Muscle of back (tissue), 3 donors: ENCODE measurements at regions not wholly inside any gene's neighbourhood (a gene's known extent, or its start where the extent isn't known, plus 50 kb on each side); places are given as distances from the start of the nearest gene placed in this dataset.
"Not testable (repeated sequence)": the region's sequence is repeated elsewhere in the genome, so short reads cannot be mapped to it uniquely, and the experiment has no call there.

Experiments
- DNase-seq, 3 donors: peaks; one replicate each; pipeline versions ENCODE4 v3.0.0 to v3.0.0-alpha.2; 2013

DNA sequence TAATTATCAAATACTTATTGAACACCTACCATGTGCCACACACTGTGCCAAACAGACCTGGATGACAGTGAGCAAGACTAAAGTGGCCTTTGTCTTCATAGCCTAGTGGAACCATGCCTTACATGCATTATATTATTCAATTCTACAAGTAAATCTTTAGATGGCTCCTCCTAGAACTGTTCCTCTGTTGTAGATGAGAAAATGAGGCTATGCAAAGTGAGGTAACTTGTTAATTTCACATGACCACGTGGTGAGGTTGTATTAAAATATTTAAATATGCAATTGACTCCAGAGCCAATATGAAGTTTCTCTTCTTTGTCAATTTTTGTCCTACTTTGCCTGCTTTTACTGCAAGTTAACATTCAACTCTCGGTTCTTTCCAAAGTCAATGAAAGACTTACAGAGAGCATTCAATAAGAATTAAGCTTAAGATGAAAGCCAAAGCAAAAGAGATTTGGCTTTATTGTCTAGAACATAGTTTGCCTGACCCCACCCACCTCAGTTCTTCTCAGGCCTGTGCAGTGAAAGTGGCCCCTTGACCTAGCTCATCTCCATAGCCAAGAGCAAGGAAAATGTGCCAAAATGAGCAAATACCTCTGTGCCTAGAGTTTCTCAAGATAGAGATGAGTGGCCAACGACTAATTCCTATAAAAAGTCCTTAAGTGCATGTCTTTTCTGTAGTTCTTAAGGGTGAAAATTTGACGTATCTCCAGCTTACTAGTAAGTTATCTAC is 263.2 kb upstream of the NFIA start:
- DNase-seq: no peak

DNA sequence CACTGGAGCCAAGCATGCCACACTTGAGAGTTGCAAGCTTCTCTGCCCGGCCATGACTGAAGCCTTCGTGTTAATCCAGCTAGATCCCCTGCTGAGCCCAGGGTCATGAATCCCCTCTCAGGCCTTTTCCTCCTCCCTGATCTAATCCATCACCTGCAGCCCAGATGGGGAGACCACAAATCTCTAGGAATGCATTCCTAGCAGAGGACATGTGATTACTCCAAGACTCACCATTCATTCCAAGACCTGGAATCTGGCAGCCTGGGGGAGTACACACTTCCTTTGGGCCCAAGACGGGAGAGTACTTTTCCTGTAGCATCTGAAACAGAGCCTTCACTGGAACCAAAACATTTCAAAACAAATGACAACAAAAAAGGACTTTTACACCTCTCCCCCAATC is 269.3 kb upstream of the NFIA start:
- DNase-seq: peak in 2 of 3 donors; percentile 28 to 44

DNA sequence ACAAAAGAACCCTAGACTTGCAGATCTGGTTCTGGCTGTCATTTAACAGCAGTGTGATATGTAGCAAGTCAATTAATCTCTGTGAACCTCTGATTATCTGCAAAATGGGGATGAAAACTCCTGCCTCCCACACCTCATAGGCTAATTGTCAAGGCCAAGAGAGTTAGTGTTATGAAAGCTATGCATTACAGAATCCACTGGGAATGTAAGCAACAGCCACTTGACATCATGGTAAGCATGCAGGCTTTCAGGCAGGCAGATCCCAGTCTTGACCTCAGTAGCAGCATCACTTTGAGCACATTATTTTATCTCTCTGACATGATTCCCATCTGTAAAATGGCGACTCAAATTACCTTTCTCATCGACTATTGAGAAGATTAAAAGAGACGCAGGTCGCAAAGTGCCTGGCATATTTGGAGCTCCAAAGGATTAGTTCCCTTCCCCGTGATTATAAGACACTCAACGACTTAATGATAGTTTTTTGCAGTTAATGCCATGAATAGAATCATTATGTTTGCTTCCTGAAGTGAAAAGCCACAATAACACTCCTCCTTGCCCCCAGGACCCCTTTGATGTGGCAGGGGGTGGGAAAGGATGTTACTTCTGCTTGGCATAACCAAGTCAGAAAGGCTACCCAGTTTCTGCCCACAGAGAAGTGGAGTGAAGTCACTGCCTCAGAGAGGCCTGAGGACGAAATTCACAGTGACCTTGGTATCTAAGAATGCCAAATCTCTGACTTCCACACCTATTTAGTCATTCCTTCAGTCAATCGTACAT is 273.0 kb upstream of the NFIA start:
- DNase-seq: no peak

DNA sequence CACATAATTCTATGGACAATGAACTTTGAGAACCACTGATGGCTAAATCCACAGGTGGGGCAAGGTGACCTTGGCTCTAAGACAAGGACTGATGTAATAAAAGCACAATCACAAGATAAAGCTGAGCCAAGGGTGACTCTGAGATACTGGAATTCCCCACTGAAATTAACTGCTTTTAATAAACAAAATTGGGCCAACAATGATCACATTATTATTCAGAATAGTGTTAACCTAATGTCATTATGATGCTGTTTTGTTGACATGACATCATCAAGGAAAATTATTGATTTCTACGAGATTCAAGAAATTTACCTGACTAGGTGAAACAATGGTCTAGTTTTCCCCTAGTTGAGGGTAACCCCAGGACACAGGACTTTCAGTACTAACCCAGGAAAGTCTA is 273.7 kb upstream of the NFIA start:
- DNase-seq: no peak

DNA sequence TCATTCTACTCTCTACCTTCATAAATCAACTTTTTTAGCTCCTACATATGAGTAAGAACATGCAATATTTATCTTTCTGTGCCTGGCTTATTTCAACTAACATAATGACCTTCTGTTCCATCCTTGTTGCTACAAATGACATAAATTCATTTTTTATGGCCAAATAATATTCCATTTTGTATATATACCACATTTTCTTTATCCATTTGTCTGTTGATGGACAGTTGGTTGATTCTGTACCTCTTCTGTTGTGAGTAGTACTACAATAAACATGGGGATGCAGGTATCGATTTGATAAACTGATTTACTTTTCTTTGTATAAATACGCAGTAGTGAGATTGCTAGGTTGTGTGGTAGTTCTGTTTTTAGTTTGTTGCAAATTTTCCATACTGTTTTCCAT is 279.5 kb upstream of the NFIA start:
- no peak for DNase-seq

DNA sequence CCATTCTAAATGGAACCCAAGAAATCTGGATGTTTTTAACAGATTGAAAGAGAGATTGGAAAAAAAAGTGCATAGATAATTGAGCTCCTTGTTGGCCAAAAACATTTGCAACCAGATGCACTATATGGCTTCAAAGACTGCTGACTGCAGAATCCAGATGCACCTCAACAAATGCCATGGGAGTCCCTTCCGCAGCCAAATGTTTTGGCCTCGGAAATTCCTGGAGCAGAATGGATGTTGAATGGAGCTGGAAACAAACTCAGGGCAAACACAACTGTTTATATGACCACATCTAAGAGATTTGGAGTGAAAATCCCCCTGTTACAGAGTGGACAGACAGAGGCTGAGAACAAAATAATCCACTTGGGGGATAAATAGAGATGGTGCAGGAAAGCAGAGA is 285.0 kb upstream of the NFIA start:
- peak; percentile 64 to 93 (median 80) for DNase-seq

DNA sequence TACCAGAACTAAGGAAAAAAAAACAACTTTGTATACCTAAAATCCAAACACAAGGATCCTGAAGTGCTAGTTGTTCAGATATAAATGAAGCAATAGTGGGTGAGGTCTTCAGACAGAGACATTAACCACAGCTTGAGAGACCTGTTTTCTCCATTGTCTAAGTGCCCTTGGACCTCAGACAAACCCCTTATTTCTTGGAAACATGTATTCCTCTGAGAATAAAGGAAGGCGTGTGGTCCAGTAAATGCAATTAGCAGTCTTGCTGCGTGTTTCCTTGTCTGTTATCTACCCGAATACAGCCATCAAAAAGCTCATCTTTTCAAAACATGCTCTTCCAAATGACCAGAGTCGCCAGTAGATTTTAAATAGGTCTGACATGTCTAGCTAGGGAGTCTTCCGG is 291.1 kb upstream of the NFIA start:
- DNase-seq: peak in 1 of 3 donors; percentile 22

DNA sequence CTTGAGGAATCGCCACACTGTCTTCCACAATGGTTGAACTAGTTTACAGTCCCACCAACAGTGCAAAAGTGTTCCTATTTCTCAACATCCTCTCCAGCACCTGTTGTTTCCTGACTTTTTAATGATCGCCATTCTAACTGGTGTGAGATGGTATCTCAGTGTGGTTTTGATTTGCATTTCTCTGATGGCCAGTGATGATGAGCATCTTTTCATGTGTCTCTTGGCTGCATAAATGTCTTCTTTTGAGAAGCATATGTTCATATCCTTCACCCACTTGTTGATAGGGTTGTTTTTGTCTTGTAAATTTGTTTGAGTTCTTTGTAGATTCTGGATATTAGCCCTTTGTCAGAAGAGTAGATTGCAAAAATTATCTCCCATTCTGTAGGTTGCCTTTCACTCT is 309.3 kb upstream of the NFIA start:
- not testable (repeated sequence) for DNase-seq

DNA sequence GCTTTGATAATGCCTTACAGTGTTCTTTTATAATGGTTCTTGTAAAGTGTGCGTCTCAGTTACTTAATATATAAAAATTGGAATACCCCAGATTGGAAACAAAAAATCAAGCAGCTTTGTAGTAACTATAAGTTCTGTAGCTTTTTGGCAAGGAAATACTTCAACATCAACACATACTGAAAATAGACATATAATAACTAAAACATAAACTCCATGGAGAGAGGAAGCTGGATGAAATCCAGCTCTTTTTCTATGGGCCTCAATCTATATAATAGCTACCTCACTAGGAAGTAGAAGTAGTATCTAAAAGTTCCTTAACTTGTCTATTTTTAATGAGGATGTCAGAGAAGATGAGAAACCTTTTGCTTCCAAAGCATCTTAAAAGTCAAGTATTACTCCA is 313.3 kb upstream of the NFIA start:
- peak in 1 of 3 donors; percentile 87 for DNase-seq

DNA sequence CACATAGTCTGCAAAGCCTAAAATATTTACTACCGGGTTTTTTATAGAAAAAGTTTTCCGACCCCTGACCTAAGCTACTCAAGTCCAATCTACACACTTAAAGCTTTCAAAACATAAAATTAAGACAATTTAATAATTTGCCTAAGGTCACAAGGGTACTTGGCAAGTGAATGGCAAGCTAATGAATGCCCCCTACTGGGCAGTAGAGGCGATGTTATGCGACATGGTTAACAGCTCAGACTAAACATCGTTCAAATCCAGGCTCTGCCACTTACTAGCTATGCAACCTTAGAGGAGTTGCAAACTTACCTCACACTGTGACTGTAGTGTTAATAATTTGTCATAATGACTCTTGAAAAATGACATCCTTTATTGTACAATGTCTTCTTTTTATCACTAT is 317.2 kb upstream of the NFIA start:
- no peak for DNase-seq

DNA sequence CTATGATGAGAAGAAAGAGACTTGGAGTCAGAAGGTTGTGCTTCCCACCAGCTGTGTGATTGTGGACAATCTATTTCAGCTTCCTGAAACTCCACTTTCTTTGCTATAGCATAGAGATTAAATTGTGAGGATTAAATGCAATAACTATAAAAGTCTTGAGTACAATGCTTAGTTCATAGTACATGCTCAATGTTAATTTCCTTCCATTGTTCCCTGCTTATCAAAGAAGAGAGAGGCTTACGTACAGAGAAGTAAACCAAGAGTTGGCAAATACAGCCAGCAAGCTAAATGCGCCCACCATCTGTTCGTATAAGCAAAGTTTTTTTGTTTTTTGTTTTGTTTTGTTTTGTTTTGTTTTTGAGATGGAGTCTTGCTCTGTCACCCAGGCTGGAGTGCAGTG is 317.9 kb upstream of the NFIA start:
- DNase-seq: no peak

DNA sequence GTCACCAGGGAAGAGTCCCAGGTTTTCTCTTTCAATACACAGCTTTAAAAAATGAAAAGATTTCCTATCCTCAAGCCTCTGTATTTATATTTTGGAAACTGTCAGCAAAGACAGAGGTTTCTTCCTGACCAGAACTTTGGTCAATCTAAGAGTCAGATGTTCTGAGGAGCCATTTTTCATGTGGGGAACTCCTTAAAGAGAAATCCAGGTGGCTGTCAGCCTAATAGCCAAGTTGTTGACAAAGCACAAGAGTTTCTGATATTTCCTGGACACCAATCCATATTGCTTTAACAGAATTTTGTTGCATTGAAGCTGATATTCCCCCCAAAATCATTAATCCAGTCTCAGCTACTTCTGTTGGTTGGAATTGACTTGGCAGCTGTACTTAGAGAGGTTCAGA is 318.6 kb upstream of the NFIA start:
- DNase-seq: peak; percentile 62 to 92 (median 80)

DNA sequence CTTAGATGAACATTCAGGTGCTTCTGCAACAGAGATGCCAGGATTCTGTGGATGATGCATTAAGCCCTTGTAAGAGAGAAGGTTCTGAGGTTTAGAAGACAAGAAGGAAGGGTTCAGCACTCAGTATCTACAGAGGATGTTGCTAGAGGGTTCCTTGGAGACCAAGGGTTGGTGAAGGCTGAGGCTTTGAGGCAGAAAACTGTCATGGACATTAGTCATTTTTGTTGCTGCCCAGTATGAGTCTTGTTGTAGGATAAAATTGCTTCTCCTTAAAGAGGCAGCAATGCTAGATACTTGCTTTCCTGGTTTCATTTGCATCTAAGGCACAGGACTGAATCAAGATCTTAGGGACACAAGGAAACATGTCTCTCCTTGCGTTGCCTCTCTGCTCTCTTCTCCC is 319.4 kb upstream of the NFIA start:
- no peak for DNase-seq

DNA sequence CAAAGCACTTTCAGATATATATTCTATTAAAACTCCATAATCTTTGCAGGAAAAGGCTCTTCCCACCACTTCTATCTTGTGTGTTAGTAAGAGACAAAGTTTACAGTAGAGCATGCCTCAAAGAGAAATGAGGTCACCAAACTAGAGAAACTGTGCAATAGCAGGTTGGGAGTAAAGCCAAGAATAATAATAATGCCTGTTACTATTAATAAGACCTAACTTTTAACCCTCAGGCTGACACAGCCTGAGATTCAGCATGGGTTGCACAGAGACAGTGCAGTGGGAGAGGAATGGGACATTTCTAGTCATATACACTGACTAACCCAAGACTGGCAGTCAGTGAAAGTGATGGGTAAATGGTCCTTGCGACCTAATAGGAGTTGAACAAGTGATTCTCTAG is 320.2 kb upstream of the NFIA start:
- DNase-seq: peak in 1 of 3 donors; percentile 51

DNA sequence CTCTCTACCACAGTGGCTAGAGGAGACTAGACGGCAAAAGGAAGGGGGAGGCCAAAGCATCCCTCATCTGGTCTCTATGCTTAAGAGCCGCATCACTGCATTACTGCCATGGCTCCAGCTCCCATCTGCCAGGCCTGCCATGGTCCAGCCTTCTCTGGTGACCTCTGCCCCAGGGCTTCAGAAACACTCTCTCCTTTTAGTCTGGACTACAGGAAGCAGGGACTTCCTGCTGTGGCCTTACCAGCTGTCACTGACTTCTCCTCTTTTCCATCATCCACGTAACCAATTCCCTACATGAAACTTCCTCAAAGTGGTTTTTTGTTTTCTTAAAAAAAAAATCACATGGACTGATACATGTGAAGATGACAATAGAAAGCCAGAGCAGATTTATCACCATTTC is 323.1 kb upstream of the NFIA start:
- DNase-seq: no peak

DNA sequence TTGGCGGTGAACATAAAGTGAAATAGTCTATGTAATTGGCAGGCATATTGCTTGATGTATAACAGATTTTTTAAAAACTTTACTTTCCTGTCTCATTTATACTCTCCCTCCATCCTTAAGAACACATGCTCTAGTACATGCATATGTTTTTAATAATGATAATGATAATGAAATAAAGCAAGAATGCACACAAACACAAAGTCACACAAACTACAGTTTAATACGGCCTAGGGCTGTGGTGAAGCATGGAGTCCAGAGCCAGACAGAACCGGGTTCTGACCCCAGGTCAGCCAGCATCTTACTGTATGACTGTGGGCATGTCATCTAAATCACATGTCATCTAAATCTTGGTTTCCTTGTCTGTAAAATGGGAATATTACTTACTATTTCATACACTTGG is 324.9 kb upstream of the NFIA start:
- DNase-seq: no peak

DNA sequence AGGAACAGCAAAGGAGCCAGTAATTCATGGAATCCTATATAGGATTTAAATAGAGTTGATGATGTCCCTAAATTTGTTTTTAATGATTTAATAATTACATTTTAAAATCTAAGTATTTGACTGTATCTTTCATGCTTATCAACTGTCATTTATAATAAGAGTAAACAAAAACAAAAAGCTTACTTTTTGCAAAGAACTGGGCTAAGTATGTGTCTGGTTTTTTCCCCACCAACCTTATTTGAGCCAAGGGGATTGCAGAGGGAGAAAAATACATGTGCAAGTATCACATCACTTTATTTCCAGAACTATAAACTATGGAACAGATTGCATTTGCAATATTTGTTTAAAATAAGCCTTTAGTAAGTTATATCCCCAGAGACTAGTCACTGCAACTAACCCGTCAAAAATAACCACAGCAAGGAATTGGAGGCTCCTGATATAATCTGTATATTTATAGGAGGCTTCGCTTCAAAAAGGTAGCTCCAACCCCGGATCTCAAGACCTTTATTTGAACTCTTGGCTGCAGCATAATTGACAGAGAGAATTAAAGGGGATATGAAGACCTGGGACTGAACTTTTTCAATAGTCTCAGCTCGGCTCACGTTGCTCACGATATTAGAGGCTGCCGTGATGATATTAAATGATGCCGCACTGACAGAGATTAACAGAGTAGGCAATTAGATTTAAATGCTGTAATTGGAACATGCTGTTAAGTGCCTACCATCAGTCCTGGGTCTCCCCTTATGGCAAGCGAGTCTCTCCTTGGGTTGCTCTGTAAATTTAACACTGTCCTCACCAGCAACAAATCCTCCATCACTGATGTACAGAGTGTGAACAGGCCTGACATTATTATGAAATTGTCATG is 329.1 kb upstream of the NFIA start:
- peak in 1 of 3 donors; percentile 79 for DNase-seq

DNA sequence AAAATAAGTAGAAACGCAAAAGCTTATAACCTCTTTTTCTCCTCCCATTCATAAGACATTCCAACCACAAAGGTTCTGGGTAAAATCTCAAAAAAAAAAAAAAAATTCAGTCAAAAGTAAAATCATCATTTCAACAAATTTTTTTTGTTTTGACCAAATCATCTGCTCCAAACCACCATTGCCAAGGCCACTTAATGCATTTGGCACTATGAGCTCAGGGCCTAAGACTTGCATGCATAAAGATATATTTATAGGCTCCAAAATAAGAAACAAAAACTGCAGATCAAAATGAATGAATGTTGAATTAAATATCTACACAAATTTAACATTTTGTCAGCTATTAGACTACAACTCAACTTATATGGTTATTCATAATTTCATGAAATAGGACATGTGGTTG is 331.1 kb upstream of the NFIA start:
- no peak for DNase-seq

DNA sequence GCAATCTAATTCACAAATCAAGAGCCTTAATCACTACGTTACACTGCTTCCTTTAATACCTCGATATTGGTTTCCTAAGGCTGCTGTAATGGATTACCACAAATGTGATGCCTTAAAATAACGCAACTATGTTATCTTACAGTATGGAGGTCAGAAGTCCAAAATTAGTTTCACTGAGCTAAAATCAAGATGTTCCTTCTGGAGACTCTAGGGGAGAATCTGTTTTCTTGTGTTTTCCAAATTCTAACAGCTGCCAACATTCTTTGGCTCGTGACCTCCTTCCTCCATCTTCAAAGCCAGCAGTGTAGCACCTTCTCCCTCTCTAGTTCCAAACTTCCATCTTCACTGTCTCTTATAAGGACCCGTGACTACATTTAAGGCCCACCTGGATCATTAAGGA is 335.0 kb upstream of the NFIA start:
- peak in 2 of 3 donors; percentile 67 to 84 for DNase-seq

DNA sequence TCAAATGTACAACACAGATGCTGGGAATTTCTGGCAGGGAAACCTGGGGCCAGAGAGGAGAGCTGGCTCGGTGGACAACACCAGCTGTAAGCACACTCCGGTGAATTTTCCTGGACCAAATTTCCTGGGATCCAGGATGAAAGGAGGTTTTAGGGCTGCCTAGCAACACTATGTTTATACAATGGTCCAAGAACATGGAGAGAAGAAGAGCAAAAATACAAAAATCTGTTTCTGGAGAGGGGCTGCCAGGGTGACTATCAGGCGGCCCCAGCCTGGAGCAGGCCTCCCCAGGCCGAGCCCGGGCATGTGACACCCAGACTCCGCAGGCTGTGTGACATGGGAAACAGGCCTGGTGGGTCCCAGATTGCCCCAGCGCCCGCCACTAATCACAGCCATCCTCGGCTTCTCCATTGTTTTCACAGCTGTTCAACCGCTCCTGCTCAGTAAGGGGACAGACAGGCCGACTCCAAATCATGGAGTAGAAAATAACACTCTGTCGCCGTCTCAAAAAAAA is 336.0 kb upstream of the NFIA start:
- DNase-seq: peak; percentile 84 to 96 (median 92)

DNA sequence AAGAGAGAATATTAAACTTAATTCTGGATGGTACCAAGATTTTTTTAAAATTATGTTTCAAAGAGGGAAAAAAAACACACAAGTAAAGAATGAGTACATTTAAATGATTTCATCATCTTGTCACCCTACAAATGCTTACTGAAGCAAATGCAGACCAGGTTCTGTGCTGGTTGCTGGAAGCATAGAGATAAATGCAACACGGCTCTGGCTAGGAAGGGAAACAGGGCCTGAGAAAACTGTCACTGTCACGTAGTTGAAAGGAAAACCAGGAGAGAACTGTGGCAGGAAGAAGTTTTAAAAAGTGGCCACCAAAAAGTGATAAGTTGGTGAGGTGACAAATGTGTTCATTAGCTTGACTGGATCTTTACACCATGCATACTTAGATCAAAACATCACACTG is 336.9 kb upstream of the NFIA start:
- DNase-seq: peak in 1 of 3 donors; percentile 59

DNA sequence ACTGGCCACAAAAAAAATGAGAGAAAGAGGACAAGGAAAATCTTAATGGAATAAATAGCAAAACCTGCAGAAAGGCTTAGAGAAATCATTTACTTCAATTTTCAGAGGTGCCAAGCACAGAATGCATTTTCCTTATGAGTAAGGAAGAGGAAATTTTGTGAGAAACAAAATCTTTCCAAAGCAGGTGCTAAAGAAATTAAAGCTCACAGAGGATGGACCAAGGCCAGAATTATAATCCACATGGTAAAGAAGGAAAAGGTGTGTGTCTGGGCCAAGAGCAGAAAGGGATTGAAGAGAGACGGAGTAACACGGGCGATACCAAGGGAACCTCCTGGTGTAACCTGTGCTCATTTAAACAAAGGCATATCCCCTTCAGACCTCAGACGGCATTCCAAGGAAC is 340.0 kb upstream of the NFIA start:
- peak in 2 of 3 donors; percentile 45 to 66 for DNase-seq
